ENCODE measurements at regions not wholly inside any gene's neighbourhood (a gene's known extent, or its start where the extent isn't known, plus 50 kb on each side); places are given as distances from the start of the nearest gene placed in this dataset.

DNA sequence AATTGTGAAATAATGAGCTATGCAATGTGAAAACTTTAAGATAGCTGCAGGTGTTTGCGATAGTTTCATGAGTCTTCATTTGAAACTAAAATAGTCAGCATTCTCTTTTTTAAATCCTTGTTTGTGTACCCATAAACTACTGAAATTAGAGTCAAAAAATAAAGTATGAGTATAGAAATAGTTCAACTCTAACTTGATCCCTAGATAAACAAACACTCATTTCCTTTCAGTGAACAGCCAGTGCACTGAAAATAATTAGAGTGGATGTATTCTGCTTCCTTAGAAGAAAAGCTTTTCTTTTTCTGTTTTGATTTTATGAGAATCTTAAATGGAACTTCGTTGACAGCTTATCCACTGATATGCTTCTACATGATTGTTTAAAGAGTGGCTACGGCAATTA, 1033.4 kb downstream of the SOCS6 start:
- no peak for TF ChIP-seq SPI1 (IDR thresholded peaks at IDR 0.05; ENCODE audit: low read depth, low read length)
- TF ChIP-seq POLR2A (IDR thresholded peaks at IDR 0.05; ENCODE audit: low read depth, low read length), result no peak

All from GM12891 (cell line).